NCI-H2171 (cell line): ENCODE measurements at regions not wholly inside any gene's neighbourhood (a gene's known extent, or its start where the extent isn't known, plus 50 kb on each side); places are given as distances from the start of the nearest gene placed in this dataset.

Experiments
- DNase-seq: peaks from one replicate; lab custom pipeline; 2025; lab: John Stamatoyannopoulos, UW

DNA sequence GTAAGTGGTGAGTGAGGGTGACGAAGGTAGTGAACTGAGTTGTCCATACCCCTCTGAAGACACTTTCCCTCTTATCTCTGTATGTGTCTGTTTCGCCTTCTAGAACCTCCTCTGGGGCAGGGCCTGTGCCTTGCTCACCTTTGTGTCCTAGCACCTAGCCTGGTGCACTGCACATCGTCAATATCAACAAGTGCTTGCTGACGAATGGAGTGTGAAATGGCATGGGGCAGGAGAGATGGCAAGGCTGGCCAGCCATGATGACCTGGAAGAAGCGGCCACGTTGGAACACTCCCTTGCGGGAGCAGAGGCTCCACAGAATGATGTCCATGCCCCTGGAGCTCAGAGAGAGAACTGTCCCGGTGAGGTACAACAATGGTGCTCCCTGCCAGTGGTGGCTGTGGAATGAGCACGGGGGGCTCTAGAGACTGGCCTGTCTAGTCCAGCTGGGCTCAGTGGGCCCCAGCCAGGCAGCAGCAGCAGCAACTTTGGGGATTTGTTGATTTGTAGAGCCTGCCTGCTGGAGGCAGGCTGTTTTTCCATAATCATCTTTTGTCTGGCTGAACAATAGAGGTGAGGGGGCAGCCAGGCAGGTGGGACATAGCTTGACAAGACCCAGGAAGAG is 112.2 kb upstream of the PJA1 start:
- DNase-seq = no peak

DNA sequence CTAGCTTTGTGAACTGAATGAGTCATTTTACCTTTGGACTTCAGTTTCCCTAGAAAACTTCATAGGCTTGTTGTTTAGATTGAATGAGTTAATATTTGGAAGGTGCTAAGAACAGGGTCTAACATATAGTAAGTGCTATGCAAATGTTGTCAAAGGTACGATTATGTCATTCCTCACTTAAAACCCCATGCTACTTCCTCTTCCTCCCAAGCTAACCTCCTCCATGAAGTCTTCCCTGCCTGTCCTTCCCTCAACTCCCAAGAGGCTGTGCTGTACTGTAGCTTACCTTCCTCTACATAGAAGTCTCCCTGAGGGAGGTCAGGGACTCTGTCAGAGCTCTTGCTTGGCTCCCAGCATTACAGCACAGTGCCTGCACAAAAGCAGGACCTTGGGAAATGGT is 103.4 kb upstream of the PJA1 start:
- no peak for DNase-seq

DNA sequence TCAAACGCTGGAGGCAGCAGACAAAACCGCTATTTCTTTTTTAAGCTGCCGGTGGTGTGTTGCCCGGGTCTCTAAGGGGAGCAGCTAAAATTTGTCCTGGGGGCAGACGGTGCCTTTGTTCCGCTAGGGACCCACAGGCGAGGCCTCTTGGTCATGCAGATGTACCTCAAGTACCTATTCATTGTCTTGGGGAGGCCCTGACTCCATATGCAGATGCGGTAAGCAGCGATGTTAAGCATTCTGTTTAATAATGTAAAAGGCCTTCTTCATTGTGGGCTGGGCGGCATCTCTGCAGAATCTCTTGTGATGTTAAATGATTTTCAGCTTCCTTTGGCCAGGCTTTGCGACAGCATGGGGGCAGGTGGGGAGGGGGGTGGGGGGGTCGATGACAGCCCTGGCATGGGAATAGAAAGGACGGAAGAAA is 98.9 kb upstream of the PJA1 start:
- DNase-seq = no peak

DNA sequence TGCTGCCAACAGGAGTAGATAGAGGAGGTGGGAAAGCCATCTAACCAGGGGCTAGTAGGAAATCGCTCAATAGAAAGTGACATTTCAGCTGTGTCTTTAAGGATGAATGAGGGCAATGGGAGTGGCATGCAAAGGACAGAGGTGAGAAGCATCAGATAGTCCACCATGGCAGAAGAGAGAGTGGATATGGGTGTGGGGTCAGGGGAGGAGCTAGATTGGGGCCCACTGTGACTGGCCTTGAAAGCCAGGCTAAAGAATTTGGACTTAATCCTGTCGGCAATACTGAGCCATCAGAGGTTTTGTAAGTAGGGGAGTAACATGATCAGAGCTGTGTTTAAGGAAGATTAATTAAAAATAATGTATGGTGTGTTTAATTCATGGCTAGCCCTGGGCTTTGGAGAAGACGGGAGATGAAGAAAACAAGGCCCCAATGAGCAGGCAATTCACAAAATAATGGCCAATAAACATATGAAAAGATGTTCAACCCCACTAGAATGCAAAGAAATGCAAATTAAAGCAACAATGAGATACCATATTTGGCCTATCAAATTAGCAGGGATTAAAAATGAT is 98.1 kb upstream of the PJA1 start:
- no peak for DNase-seq

DNA sequence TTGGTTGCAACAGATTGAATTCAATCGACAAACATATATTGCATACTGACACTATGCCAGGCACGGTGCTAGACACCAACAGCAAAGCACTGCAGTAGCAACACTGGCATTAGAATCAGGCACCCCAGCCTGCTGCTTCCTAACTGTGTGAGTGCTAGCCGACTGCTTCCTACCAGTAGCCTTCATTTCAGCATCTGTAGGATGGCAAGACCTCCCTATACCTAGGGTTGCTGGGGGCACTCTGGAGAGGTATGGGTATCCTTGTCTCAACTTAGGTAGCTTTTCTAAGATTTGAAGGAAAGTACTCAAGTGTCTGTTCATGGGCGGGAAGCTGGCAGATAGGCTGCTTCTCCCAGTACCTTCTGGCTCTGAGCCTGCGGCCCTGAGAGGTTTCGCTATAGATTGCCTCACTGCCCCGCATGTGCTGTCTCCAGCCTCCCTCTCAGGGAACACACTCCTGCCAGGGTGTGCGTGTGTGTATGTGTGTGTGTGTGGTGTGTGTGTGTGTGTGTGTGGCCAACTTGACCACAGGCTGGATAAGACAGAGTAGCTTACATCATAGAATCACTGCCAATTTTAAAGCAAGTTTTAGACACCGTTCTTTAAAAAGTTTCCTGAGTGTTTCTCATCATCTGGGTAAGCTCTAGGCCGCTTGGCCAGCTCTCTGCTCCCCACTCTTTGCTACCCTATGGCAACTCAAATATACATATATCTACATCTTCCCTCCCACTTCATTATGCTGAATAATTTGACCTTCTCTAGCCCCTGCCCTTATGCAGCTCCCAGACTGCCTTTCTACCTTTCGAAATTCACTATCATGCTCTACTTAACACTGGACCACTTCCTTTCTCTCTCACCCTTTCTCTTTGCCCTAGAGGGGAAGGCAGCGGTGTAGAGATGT is 97.0 kb upstream of the PJA1 start:
- DNase-seq = no peak

DNA sequence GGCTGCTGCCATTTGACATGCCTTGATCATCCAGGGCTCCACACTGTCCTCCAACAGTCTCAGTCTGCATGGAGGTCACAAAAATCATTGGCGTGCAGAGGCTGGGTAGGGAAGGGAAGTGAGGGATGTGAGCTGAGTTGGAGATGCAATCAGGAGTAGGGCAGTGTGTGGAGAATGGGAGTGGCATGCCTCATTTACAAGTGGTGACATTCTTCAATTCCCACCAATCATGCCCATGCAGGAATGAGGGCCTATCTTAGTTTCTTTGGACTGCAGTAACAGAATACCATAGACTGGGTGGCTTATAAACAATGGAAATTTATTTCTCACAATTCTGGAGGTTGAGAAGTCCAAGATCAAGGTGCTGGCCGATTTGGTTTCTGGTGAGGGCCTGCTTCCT is 94.9 kb upstream of the PJA1 start:
- DNase-seq = no peak

DNA sequence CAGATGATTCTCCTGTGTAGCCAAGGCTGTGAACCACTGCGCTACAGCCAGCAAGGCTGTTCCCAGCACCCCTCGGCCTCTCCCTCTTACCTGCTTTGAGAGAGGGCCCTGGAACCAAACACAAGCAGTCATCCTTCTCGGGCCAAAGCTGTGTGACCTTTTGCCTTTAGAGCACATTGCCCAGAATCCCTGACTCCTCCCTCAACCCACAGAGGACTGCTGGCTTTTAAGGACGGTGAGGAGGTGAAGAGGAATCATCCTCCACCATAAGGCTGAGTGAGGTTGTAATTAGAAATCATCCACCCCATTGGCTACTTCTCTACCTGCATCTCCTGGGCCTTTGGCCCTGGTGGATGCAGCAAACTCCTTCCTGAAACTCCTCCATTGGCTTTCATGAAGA is 93.6 kb upstream of the PJA1 start:
- DNase-seq = no peak

DNA sequence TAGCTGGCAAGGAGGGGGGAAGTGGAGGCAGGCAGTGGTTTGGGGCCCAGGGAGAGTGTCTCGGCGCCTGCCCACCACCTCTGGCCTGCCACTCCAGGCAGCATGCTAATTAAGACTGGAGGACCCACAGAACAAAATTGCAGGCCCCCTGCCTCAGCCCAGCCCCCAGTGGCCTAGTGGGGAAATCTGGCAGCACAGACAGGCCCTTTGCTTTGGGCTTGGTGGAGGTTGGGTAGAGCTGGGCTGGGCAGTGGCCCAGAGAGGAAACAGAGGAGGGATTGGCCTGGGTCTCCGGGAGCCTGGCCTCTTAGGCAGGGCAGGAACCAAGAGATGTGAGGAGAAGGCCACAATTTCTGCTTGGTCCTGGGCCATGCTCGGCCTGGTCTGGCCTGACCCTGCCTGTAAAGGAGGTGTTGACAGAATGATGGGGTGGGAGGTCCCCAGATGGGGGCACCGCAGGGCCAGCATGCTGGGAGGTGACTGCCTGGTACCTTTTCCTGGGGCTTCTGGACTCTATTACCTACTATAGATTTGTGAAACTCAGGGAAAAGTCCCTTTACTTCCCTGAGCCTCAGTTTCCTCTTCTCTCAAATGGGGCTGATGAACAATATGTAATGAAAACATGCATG is 92.4 kb upstream of the PJA1 start:
- DNase-seq = no peak

DNA sequence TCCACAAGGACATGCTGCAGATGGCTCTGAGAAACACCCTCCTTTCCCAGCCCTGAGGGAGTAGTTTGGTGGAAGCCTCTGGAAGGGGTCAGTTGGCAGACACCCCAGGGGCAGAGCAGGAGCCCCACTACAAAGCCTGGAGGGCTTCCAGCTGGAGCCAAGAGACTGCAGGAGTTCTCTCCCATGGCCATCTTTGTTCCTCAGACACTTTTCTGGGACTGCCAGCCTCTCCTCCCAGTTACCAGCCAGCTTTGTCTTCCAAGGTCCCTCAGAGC is 91.0 kb upstream of the PJA1 start:
- no peak for DNase-seq

DNA sequence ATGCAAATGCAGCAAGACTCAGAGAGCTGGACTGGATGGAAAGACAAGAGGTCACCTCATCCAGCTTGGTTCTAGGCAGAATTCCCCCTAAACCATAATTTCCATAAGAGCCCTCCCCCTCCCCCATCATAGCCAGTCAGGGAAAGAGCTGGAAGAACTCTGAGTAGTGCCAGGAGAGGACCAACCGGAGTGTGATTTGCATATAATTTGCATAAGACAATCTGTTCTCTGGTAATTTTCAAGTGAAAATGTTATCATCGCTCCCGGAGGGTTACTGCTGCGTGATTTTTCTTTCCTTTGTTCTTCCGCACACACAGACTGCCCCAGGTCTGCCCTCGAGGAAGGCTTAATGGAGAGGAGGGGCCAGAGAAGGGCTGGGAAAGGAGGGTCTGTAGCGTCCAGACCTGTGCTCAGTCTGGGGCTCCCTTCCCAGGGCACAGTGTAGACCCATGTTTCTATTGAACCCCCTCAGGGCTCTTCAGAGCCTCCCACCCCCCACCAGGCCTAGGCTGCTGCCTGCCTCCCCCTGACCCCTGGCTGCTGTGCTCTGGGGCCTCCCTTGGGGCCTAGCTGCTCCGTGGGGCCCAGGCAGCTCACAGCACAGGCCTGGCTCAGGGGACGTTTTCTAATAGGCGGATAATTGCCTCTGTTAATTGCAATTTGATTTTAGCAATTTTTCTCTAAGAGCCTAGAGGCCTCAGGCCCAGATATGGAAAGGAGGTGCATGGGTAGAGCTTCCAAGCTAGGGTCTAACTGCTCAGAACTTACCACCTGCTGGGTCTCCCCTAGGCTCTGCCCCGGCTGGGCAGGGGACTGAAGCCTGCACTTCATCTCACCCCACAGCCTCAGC is 90.4 kb upstream of the PJA1 start:
- no peak for DNase-seq

DNA sequence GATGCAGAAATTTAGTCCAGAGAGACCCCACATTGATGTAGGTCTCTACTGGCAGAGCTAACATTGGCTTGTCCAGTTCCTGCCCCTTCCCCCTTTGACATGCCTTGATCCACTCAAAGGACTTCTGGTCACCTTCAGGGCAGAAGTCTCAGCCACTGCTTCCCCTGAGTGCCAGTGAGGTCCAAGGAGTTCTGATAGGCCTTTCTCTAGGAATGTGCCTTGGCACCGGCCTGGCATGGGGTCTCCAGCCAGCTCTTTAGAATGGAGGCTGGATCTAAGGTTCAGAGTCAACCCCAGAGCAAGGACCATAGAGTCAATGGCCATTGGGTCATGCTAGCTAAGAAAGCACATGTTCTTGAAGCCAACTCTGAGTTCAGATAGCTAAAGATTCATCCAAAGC is 88.6 kb upstream of the PJA1 start:
- DNase-seq = no peak

DNA sequence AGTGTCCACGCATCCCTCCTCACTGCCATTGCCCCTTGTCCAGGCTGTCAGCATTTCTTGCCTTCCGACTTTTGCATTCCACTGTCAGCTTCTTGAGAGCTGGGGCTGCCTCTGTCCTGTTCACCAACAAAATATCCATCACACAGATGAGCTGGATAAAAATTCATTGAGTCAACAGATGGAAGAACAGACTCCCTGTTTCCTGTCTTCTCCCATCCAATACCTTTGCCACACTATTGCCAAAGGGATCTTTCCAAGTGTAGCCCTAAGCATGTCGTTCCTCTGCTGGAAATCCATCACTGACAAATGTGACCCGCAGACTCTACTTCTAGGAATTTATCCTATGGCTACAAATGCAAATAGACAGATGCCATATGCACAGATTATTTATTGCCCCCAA is 78.0 kb upstream of the PJA1 start:
- no peak for DNase-seq

DNA sequence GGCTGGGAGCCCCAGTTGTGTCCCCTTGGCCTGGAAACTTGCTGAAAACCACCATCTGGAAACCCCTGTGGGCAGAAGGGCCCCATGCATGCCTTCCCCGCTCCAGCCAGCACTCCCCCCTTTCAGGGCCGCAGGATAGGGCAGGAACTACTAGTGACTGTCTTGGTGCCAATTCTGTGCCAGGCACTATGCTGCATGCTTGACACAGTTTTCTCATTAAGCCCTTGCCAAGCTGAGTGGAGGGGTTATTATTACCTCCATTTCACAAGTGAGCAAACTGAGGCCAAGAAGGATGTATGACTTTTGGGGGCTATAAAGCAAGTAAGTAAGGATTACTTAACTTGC is 73.6 kb upstream of the PJA1 start:
- DNase-seq = no peak

DNA sequence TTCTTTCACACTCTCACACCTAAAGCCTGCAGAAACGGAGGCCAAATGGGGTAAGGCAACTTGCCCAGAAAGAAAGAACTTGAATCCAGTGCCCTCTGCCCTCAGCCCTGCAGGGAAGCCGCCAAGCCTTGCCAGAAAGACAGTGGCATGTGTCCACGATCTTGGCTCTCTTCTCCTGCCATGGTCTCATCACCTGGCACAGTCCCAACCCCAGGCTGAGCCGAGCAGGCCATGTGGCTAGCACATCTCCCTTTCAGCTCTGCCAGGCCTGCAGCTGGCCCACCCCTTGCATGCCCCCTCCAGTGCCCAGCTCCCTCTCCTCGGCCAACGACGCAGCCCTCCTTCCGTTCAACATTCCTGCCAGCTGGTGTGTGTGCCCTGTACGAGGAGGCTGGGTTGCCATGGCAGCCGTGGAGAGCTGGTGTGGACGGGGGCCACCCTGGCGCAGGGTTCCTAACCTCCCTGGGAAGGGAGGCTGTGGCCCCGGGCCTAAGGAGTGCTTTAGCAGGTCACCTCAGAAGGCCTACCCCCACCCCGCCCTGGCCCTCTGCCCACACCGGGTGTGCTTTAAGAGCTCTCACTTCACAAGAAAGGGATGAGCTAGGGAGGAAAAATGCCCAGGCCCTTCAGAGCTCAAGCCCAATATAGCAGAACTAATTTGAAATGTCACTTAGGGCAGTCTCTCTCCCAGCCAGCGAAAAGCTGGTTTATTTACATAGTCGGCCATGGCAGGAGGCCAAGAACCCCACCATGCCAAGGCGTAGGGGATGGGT is 73.0 kb upstream of the PJA1 start:
- DNase-seq = peak; percentile 11

DNA sequence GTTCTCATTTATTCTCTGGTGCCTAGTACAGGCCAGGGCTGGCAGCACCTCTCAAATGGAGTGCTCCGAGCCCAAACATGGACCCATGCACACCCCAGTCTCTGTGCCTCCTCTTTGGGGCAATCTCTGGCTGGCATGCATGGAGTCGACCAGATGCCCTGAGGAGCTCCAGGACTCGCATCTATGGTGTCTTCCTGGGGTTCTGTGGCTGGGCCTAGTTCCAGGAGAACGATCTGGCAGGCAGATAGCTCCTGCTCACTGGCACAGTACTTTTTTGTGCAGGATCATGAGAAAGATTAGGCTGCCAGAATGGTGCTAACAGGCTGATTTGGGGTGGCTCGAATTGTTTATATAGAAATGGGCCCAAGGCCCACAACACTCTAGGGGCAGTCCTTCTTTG is 72.0 kb upstream of the PJA1 start:
- DNase-seq = no peak

DNA sequence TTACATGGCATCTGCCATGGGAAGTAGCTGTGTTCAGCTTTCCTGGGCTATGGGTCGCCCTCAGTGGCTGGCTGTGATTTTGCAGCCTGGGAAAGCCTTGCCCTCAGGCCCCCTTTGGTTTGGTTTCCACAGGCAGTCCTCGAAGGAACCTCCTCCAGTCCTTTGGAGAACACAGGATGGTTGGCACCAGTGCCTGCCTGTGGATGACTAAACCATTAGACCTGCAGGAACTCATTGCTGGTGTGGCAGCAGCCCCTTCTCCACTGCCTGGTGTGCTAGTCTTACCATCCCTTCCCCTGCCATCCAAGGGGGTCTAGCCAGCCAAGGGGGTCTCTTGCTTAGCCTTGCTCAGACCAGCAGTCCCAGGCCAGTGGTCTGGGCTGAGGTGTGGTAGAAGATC is 71.4 kb upstream of the PJA1 start:
- no peak for DNase-seq

DNA sequence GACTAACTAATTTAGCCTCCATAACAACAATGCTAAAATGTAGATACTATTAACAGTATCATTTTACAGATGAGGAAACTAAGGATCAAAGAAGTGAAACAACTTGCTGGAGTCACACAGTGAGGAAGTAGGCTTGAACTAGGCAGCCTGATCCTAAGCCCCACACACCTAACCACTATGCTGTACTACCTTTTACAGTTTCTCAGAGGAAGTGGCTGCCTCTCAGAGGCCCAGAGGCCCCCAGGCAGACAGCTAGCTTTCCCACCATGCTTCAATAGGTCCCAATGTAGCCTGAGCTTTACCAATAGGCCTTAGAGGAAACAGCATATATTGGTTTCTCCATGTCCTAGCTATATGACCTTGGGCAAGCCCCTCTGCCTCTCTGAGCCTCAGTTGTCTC is 69.4 kb upstream of the PJA1 start:
- no peak for DNase-seq

DNA sequence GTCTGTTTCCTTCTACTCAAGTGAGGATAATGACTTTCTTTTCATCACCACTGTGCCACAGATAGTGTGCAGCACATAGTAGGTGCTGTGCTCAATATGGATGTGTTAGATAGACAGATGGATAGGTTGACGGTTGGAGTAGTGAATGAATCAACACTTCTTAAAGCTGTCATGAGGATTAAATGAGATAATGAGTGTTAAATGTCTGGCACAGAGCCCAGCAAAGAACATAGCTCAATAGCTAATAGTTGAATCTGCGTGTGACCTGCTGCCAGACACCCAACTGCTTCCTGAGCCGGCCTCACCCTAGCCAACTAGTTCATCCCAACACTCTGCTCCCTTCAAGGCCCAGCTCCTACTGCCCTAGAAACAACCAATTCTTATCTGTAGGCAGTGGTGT is 67.7 kb upstream of the PJA1 start:
- no peak for DNase-seq

DNA sequence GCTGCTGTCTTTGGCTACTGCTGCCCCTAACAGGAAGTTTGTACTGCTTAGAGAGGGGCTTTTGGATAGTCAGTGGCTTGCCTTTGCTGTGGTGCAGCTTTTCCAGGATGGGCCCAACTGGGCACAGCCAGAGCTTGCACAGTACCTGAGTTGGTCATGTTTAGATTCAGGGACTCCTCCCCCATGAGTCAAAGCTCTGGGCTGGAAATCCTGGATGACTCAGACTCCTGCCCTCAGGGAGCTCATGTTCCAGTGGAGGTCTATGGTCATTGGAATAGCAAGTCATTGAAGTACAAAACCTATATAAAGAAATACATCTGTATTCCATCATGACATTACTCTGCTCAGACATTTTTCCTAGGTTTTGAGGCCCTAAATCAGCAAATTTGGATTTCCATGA is 66.7 kb upstream of the PJA1 start:
- no peak for DNase-seq

DNA sequence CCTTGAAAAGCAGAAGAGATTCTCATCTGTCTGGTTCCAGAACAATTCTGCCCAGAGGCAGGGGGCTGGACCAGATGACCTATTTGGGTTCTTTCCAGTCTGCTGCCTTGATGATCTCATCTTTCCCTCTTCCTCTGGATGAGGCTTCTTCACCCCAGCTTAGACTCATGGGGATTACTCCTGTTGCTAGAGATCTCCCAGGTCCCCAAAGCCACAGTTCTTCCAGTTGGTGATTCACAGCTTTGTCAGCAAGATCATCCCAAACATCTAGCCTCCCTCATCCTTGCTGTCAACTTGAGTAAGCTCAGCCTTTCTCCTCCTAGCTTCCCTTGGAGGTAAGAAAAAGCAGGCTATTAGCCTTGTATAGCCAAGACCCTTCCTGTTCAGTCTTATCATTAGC is 64.2 kb upstream of the PJA1 start:
- DNase-seq = no peak

DNA sequence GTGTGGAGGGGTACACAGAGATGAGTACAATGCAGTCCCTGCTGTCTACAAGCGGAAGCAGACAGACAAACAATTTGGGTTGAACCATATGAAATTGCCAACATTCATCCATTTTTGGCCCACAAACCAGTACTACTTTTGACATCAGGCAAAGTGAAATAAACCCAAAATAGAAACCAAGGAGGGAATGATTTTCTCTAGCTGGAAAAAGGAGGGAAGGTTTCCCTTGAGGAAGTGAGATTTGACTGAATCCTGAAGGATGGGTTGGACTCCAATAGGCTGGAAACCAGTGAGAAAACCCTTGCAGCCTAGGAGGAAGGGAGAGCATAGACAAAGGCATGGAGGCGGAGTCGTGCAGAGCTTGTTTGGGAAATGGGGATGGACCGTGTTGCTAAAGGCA is 63.5 kb upstream of the PJA1 start:
- DNase-seq = no peak
